ENCODE measurements at regions not wholly inside any gene's neighbourhood (a gene's known extent, or its start where the extent isn't known, plus 50 kb on each side); places are given as distances from the start of the nearest gene placed in this dataset.

DNA sequence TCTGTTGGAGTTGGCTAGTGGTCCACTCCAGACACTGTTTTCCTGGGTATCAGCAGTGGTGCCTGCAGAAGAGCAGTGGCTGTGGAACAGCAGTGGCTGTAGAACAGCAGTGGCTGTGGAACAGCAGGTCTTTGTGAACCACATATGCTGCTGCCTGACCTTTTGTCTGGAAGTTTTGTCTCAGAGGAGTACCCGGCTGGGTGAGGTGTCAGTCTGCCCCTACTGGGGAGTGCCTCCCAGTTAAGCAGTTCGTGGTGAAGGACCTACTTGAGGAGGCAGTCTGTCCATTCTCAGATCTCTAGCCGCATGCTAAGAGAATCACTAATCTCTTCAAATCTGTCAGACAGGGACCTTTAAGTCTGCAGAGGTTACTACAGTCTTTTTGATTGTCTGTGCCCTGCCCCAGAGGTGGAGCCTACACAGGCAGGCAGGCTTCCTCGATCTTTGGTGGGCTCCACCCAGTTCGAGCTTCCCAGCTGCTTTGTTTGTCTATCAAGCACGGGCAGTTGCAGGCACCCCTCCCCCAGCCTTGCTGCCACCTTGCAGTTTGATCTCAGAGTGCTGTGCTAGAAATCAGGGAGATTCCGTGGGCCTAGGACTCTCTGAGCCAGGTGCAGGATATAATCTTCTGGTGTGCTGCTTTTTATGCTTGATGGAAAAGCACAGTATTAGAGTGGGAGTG is 89.1 kb upstream of the TRIM48 start:
- peak; percentile 8 for DNase-seq
- intact Hi-C loops (cut with micrococcal nuclease): no loop called here
- no peak for ATAC-seq

Data from left ventricle myocardium superior (tissue), 1 donor.